ENCODE measurements at regions not wholly inside any gene's neighbourhood (a gene's known extent, or its start where the extent isn't known, plus 50 kb on each side); places are given as distances from the start of the nearest gene placed in this dataset.

- no peak for TF ChIP-seq EZH2 (IDR thresholded peaks at IDR 0.05)
- TF ChIP-seq POLR2AphosphoS5 (IDR thresholded peaks at IDR 0.05; ENCODE audit: borderline replicate concordance, low read depth, low read length): no peak
These were observed 450.0 kb downstream of the KLF5 start for GRCh38 chr13:73508841-73509240.

Measured in SK-N-MC (cell line).